OCI-LY7 (cell line): ENCODE measurements at regions not wholly inside any gene's neighbourhood (a gene's known extent, or its start where the extent isn't known, plus 50 kb on each side); places are given as distances from the start of the nearest gene placed in this dataset.

Source experiments
- CTCF ChIP-seq: fragments of 200-600 bp; sonication (generic); conservative IDR thresholded peaks from 2 replicates; pipeline ENCODE4 v1.5.1; 2014; ENCODE audit warnings: mild to moderate bottlenecking, antibody characterized with exemption, low read length, moderate library complexity, mixed read lengths
- EZH2phosphoT487 ChIP-seq: fragments of 200-600 bp; sonication (generic); IDR thresholded peaks from 2 replicates; pipeline ENCODE4 v1.6.1; 2018; ENCODE audit warnings: low read depth, borderline replicate concordance, mild to moderate bottlenecking, mixed run types, antibody characterized with exemption, low read length, moderate library complexity, mixed read lengths

GRCh38 chr14:87810711-87811110 lies 182.3 kb downstream of the GALC start:
- TF ChIP-seq CTCF (no peak), EZH2phosphoT487 (no peak)
